ENCODE measurements at regions not wholly inside any gene's neighbourhood (a gene's known extent, or its start where the extent isn't known, plus 50 kb on each side); places are given as distances from the start of the nearest gene placed in this dataset.

GRCh38 chr4:112031712-112032328 is 113.4 kb upstream of the FAM241A start:
- no peak for TF ChIP-seq CTCF (IDR thresholded peaks at IDR 0.05)
- no peak for TF ChIP-seq POLR2A (IDR thresholded peaks at IDR 0.05)
